Peyer's patch (tissue), 4 donors: ENCODE measurements at regions not wholly inside any gene's neighbourhood (a gene's known extent, or its start where the extent isn't known, plus 50 kb on each side); places are given as distances from the start of the nearest gene placed in this dataset.

ENCODE experiments used
- CTCF ChIP-seq, 6 experiments: fragments of 450-650 bp in 4 of 6; fragments of 200-600 bp in 2 of 6; sonication (generic) in 1 of 6; IDR thresholded peaks; one replicate each; pipeline ENCODE4 v1.5.1; 2017 to 2019; ENCODE audit warnings: antibody characterized with exemption in 6 of 6, mild to moderate bottlenecking in 3 of 6, moderate library complexity in 1 of 6
- POLR2A ChIP-seq, 2 donors: fragments of 450-650 bp; IDR thresholded peaks; one replicate each; pipeline ENCODE4 v1.5.1; 2017; ENCODE audit warnings: antibody characterized with exemption in 2 of 2, mild to moderate bottlenecking in 2 of 2, moderate library complexity in 2 of 2

- TF ChIP-seq CTCF (IDR thresholded peaks at IDR 0.05) = no peak
- no peak for TF ChIP-seq POLR2A (IDR thresholded peaks at IDR 0.05)
Measured at GRCh38 chr7:85995101-85995500, 648.6 kb upstream of the GRM3 start.
